Trophoblast cell (in vitro differentiated cells and primary cell): ENCODE measurements at regions not wholly inside any gene's neighbourhood (a gene's known extent, or its start where the extent isn't known, plus 50 kb on each side); places are given as distances from the start of the nearest gene placed in this dataset.

Experiments
- DNase-seq, 2 donors: peaks; one replicate each; pipeline ENCODE4 v3.0.0-alpha.2; 2016
- H2AFZ ChIP-seq: 2 replicates; pipeline ENCODE4 v1.6.1; 2013; ENCODE audit warnings: low read length, moderate library complexity, mild to moderate bottlenecking; ENCODE audit not compliant: insufficient read depth, poor library complexity
- H2AK5ac ChIP-seq: 2 replicates; pipeline ENCODE4 v1.6.1; 2013; ENCODE audit warnings: mild to moderate bottlenecking, low read length
- H2BK120ac ChIP-seq: 2 replicates; pipeline ENCODE4 v1.6.1; 2013; ENCODE audit warnings: low read length, mild to moderate bottlenecking, moderate library complexity; ENCODE audit not compliant: insufficient read depth, poor library complexity
- H2BK12ac ChIP-seq: 2 replicates; pipeline ENCODE4 v1.6.1; 2013; ENCODE audit warnings: mild to moderate bottlenecking, low read length, moderate library complexity
- H2BK5ac ChIP-seq: 2 replicates; pipeline ENCODE4 v1.6.1; 2013; ENCODE audit warnings: low read length, low read depth, moderate library complexity, mild to moderate bottlenecking; ENCODE audit not compliant: poor library complexity
- H3K14ac ChIP-seq: 2 replicates; pipeline ENCODE4 v1.6.1; 2013; ENCODE audit warnings: mild to moderate bottlenecking, low read length
- H3K18ac ChIP-seq: 2 replicates; pipeline ENCODE4 v1.6.1; 2013; ENCODE audit warnings: mild to moderate bottlenecking, low read length
- H3K23ac ChIP-seq: 2 replicates; pipeline ENCODE4 v1.6.1; 2013; ENCODE audit warnings: low read length
- H3K27ac ChIP-seq: 2 replicates; pipeline ENCODE4 v1.5.1; 2013; ENCODE audit warnings: low read depth, mild to moderate bottlenecking, inconsistent platforms, low read length, moderate library complexity
- H3K27me3 ChIP-seq: 2 replicates; pipeline ENCODE4 v1.6.1; 2013; ENCODE audit warnings: inconsistent platforms, mild to moderate bottlenecking, low read length, moderate library complexity; ENCODE audit not compliant: insufficient read depth
- H3K36me3 ChIP-seq, 2 experiments: 1 replicate in 1 of 2; 2 replicates in 1 of 2; pipeline ENCODE4 v1.6.1; 2013; ENCODE audit warnings: low read length in 2 of 2, mild to moderate bottlenecking in 2 of 2, moderate library complexity in 1 of 2; ENCODE audit not compliant: insufficient read depth in 2 of 2, control insufficient read depth in 1 of 2
- H3K4ac ChIP-seq: 2 replicates; pipeline ENCODE4 v1.6.1; 2013; ENCODE audit warnings: low read depth, mild to moderate bottlenecking, low read length, moderate library complexity
- H3K4me1 ChIP-seq, 2 experiments: 1 replicate in 1 of 2; 2 replicates in 1 of 2; pipeline ENCODE4 v1.6.1; 2013; ENCODE audit warnings: low read length in 2 of 2, mild to moderate bottlenecking in 2 of 2, moderate library complexity in 1 of 2; ENCODE audit not compliant: insufficient read depth in 2 of 2, control insufficient read depth in 1 of 2
- H3K4me2 ChIP-seq: 2 replicates; pipeline ENCODE4 v1.6.1; 2013; ENCODE audit warnings: inconsistent platforms, mild to moderate bottlenecking, low read length, moderate library complexity
- H3K4me3 ChIP-seq: 2 replicates; pipeline ENCODE4 v1.5.1; 2013; ENCODE audit warnings: mild to moderate bottlenecking, low read depth, low read length, inconsistent platforms
- H3K79me1 ChIP-seq: one replicate; pipeline ENCODE4 v1.6.1; 2013; ENCODE audit warnings: low read length
- H3K79me2 ChIP-seq: 2 replicates; pipeline ENCODE4 v1.6.1; 2013; ENCODE audit warnings: low read length, mild to moderate bottlenecking; ENCODE audit not compliant: control insufficient read depth, insufficient read depth, poor library complexity
- H3K9ac ChIP-seq: 2 replicates; pipeline ENCODE4 v1.6.1; 2013; ENCODE audit warnings: mild to moderate bottlenecking, low read length
- H3K9me3 ChIP-seq: 2 replicates; pipeline ENCODE4 v1.6.1; 2013; ENCODE audit warnings: low read depth, mild to moderate bottlenecking, control low read depth, inconsistent platforms, low read length; ENCODE audit not compliant: insufficient read depth
- H4K12ac ChIP-seq: 2 replicates; pipeline ENCODE4 v1.6.1; 2013; ENCODE audit warnings: low read depth, mild to moderate bottlenecking, low read length, moderate library complexity
- H4K8ac ChIP-seq: 2 replicates; pipeline ENCODE4 v1.6.1; 2013; ENCODE audit warnings: low read depth, mild to moderate bottlenecking, low read length, moderate library complexity
- H4K91ac ChIP-seq: one replicate; pipeline ENCODE4 v1.6.1; 2013; ENCODE audit warnings: low read depth, mild to moderate bottlenecking, low read length, moderate library complexity
- WGBS: extraction: QIAGEN DNeasy Blood & Tissue Kit; methylation state at CpG from one replicate; pipeline ENCODE4 v1.1.7; 2013; ENCODE audit warnings: missing lambda C conversion rate; ENCODE audit not compliant: insufficient read length, insufficient coverage; ENCODE audit errors: extremely low coverage; 5-methylcytosine and 5-hydroxymethylcytosine counted together

GRCh38 chr19:30277941-30278881 is 94.0 kb upstream of the ZNF536 start:
- Histone ChIP-seq H3K27me3 (no peaks in the 10 kb centered on the region), H3K79me1 (no peaks in the 10 kb centered on the region), H3K9me3 (no peaks in the 10 kb centered on the region), H2AK5ac (no peak overlapping the region), H3K27ac (no peak overlapping the region), H3K4me3 (peak overlapping the region; percentile 9), H3K9ac (no peak overlapping the region), H3K4ac (no peak overlapping the region), H3K23ac (no peak overlapping the region), H4K91ac (no peak overlapping the region), H3K36me3 (no peaks in the 10 kb centered on the region), H4K8ac (no peak overlapping the region), H2AFZ (no peak overlapping the region), H3K18ac (no peak overlapping the region), H3K4me1 (peaks cover 1% of the 10 kb centered on the region in 2 experiments), H4K12ac (no peak overlapping the region), H3K79me2 (no peaks in the 10 kb centered on the region), H2BK5ac (no peak overlapping the region), H2BK12ac (no peak overlapping the region), H3K4me2 (no peak overlapping the region), H3K14ac (no peak overlapping the region), H2BK120ac (no peak overlapping the region)
- DNase-seq = no peak
- no CpG with 5 or more reads among the region's 16 CpGs for WGBS

GRCh38 chr19:30278882-30279254 is 93.3 kb upstream of the ZNF536 start:
- Histone ChIP-seq H3K79me1 (no peaks in the 10 kb centered on the region), H4K12ac (no peak overlapping the region), H3K18ac (no peak overlapping the region), H3K4ac (no peak overlapping the region), H3K9me3 (no peaks in the 10 kb centered on the region), H2AFZ (no peak overlapping the region), H2BK120ac (no peak overlapping the region), H3K14ac (no peak overlapping the region), H3K4me1 (peaks cover 2 to 3% of the 10 kb centered on the region in 2 experiments), H3K27ac (no peak overlapping the region), H4K91ac (no peak overlapping the region), H2AK5ac (no peak overlapping the region), H4K8ac (no peak overlapping the region), H2BK5ac (no peak overlapping the region), H3K79me2 (no peaks in the 10 kb centered on the region), H2BK12ac (no peak overlapping the region), H3K4me3 (no peak overlapping the region), H3K4me2 (no peak overlapping the region), H3K23ac (no peak overlapping the region), H3K27me3 (no peaks in the 10 kb centered on the region), H3K9ac (no peak overlapping the region), H3K36me3 (no peaks in the 10 kb centered on the region)
- no CpG with 5 or more reads among the region's 9 CpGs for WGBS
- DNase-seq = no peak

GRCh38 chr19:30280018-30280417 is 92.2 kb upstream of the ZNF536 start:
- no peak for DNase-seq
- Histone ChIP-seq H2BK120ac (no peak overlapping the region), H3K36me3 (no peaks in the 10 kb centered on the region), H3K9ac (no peak overlapping the region), H3K79me2 (no peaks in the 10 kb centered on the region), H2BK5ac (no peak overlapping the region), H3K27me3 (no peaks in the 10 kb centered on the region), H3K4me1 (peaks cover 2 to 3% of the 10 kb centered on the region in 2 experiments), H3K27ac (no peak overlapping the region), H2BK12ac (no peak overlapping the region), H4K12ac (no peak overlapping the region), H3K4me3 (no peak overlapping the region), H3K14ac (no peak overlapping the region), H3K4ac (no peak overlapping the region), H2AK5ac (no peak overlapping the region), H4K8ac (no peak overlapping the region), H3K23ac (no peak overlapping the region), H3K4me2 (no peak overlapping the region), H3K18ac (no peak overlapping the region), H3K79me1 (no peaks in the 10 kb centered on the region), H2AFZ (no peak overlapping the region), H3K9me3 (no peaks in the 10 kb centered on the region), H4K91ac (no peak overlapping the region)
- WGBS = 100% methylated on average over 2 of the region's 6 CpGs

GRCh38 chr19:30281906-30282305 is 90.3 kb upstream of the ZNF536 start:
- Histone ChIP-seq H2AK5ac (no peak overlapping the region), H2BK12ac (no peak overlapping the region)

More at GRCh38 chr19:30281906-30282305, 90.3 kb upstream of the ZNF536 start:
- no peak overlapping the region for H4K8ac ChIP-seq
- no peak overlapping the region for H2BK5ac ChIP-seq
- H2BK120ac ChIP-seq = no peak overlapping the region
- no peak overlapping the region for H3K4me3 ChIP-seq
- H3K14ac ChIP-seq = no peak overlapping the region
- H3K4me2 ChIP-seq = no peak overlapping the region
- no peaks in the 10 kb centered on the region for H3K79me2 ChIP-seq
- no peaks in the 10 kb centered on the region for H3K27me3 ChIP-seq
- H3K27ac ChIP-seq = no peak overlapping the region
- H3K18ac ChIP-seq = no peak overlapping the region
- no peaks in the 10 kb centered on the region for H3K79me1 ChIP-seq
- H3K23ac ChIP-seq = no peak overlapping the region
- no peak for DNase-seq
- H3K9ac ChIP-seq = no peak overlapping the region
- no peaks in the 10 kb centered on the region for H3K9me3 ChIP-seq
- H2AFZ ChIP-seq = no peak overlapping the region
- H3K4me1 ChIP-seq = peaks cover 2 to 3% of the 10 kb centered on the region in 2 experiments
- no peaks in the 10 kb centered on the region for H3K36me3 ChIP-seq
- H3K4ac ChIP-seq = no peak overlapping the region
- H4K91ac ChIP-seq = no peak overlapping the region
- H4K12ac ChIP-seq = no peak overlapping the region
- WGBS = no CpG with 5 or more reads among the region's 7 CpGs
